GM21447 (cell line): ENCODE measurements at regions not wholly inside any gene's neighbourhood (a gene's known extent, or its start where the extent isn't known, plus 50 kb on each side); places are given as distances from the start of the nearest gene placed in this dataset.

ENCODE experiments used
- ATAC-seq: cut with Tn5 transposase; IDR thresholded peaks from one replicate; pipeline ENCODE4 v1.9.1; 2021; ENCODE audit not compliant: unreplicated experiment

GRCh38 chr17:27239584-27239983 lies 54.3 kb upstream of the WSB1 start:
- ATAC-seq, result no peak

- ATAC-seq, result no peak
Observed at GRCh38 chr17:27240086-27240801, 53.7 kb upstream of the WSB1 start.

GRCh38 chr17:27240802-27241155 lies 53.1 kb upstream of the WSB1 start:
- ATAC-seq, result no peak

GRCh38 chr17:27241346-27241946 lies 52.5 kb upstream of the WSB1 start:
- ATAC-seq, result peak; percentile 51

GRCh38 chr17:27242951-27243350 lies 51.0 kb upstream of the WSB1 start:
- ATAC-seq, result no peak

GRCh38 chr17:27244011-27244410 lies 49.9 kb upstream of the WSB1 start:
- ATAC-seq, result no peak
